Trophoblast cell (in vitro differentiated cells and primary cell): ENCODE measurements at regions not wholly inside any gene's neighbourhood (a gene's known extent, or its start where the extent isn't known, plus 50 kb on each side); places are given as distances from the start of the nearest gene placed in this dataset.

Experiments
- DNase-seq, 2 donors: peaks; one replicate each; pipeline ENCODE4 v3.0.0-alpha.2; 2016
- H2AFZ ChIP-seq: 2 replicates; pipeline ENCODE4 v1.6.1; 2013; ENCODE audit warnings: low read length, moderate library complexity, mild to moderate bottlenecking; ENCODE audit not compliant: insufficient read depth, poor library complexity
- H2AK5ac ChIP-seq: 2 replicates; pipeline ENCODE4 v1.6.1; 2013; ENCODE audit warnings: mild to moderate bottlenecking, low read length
- H2BK120ac ChIP-seq: 2 replicates; pipeline ENCODE4 v1.6.1; 2013; ENCODE audit warnings: low read length, mild to moderate bottlenecking, moderate library complexity; ENCODE audit not compliant: insufficient read depth, poor library complexity
- H2BK12ac ChIP-seq: 2 replicates; pipeline ENCODE4 v1.6.1; 2013; ENCODE audit warnings: mild to moderate bottlenecking, low read length, moderate library complexity
- H2BK5ac ChIP-seq: 2 replicates; pipeline ENCODE4 v1.6.1; 2013; ENCODE audit warnings: low read length, low read depth, moderate library complexity, mild to moderate bottlenecking; ENCODE audit not compliant: poor library complexity
- H3K14ac ChIP-seq: 2 replicates; pipeline ENCODE4 v1.6.1; 2013; ENCODE audit warnings: mild to moderate bottlenecking, low read length
- H3K18ac ChIP-seq: 2 replicates; pipeline ENCODE4 v1.6.1; 2013; ENCODE audit warnings: mild to moderate bottlenecking, low read length
- H3K23ac ChIP-seq: 2 replicates; pipeline ENCODE4 v1.6.1; 2013; ENCODE audit warnings: low read length
- H3K27ac ChIP-seq: 2 replicates; pipeline ENCODE4 v1.5.1; 2013; ENCODE audit warnings: low read depth, mild to moderate bottlenecking, inconsistent platforms, low read length, moderate library complexity
- H3K27me3 ChIP-seq: 2 replicates; pipeline ENCODE4 v1.6.1; 2013; ENCODE audit warnings: inconsistent platforms, mild to moderate bottlenecking, low read length, moderate library complexity; ENCODE audit not compliant: insufficient read depth
- H3K36me3 ChIP-seq, 2 experiments: 1 replicate in 1 of 2; 2 replicates in 1 of 2; pipeline ENCODE4 v1.6.1; 2013; ENCODE audit warnings: low read length in 2 of 2, mild to moderate bottlenecking in 2 of 2, moderate library complexity in 1 of 2; ENCODE audit not compliant: insufficient read depth in 2 of 2, control insufficient read depth in 1 of 2
- H3K4ac ChIP-seq: 2 replicates; pipeline ENCODE4 v1.6.1; 2013; ENCODE audit warnings: low read depth, mild to moderate bottlenecking, low read length, moderate library complexity
- H3K4me1 ChIP-seq, 2 experiments: 1 replicate in 1 of 2; 2 replicates in 1 of 2; pipeline ENCODE4 v1.6.1; 2013; ENCODE audit warnings: low read length in 2 of 2, mild to moderate bottlenecking in 2 of 2, moderate library complexity in 1 of 2; ENCODE audit not compliant: insufficient read depth in 2 of 2, control insufficient read depth in 1 of 2
- H3K4me2 ChIP-seq: 2 replicates; pipeline ENCODE4 v1.6.1; 2013; ENCODE audit warnings: inconsistent platforms, mild to moderate bottlenecking, low read length, moderate library complexity
- H3K4me3 ChIP-seq: 2 replicates; pipeline ENCODE4 v1.5.1; 2013; ENCODE audit warnings: mild to moderate bottlenecking, low read depth, low read length, inconsistent platforms
- H3K79me1 ChIP-seq: one replicate; pipeline ENCODE4 v1.6.1; 2013; ENCODE audit warnings: low read length
- H3K79me2 ChIP-seq: 2 replicates; pipeline ENCODE4 v1.6.1; 2013; ENCODE audit warnings: low read length, mild to moderate bottlenecking; ENCODE audit not compliant: control insufficient read depth, insufficient read depth, poor library complexity
- H3K9ac ChIP-seq: 2 replicates; pipeline ENCODE4 v1.6.1; 2013; ENCODE audit warnings: mild to moderate bottlenecking, low read length
- H3K9me3 ChIP-seq: 2 replicates; pipeline ENCODE4 v1.6.1; 2013; ENCODE audit warnings: low read depth, mild to moderate bottlenecking, control low read depth, inconsistent platforms, low read length; ENCODE audit not compliant: insufficient read depth
- H4K12ac ChIP-seq: 2 replicates; pipeline ENCODE4 v1.6.1; 2013; ENCODE audit warnings: low read depth, mild to moderate bottlenecking, low read length, moderate library complexity
- H4K8ac ChIP-seq: 2 replicates; pipeline ENCODE4 v1.6.1; 2013; ENCODE audit warnings: low read depth, mild to moderate bottlenecking, low read length, moderate library complexity
- H4K91ac ChIP-seq: one replicate; pipeline ENCODE4 v1.6.1; 2013; ENCODE audit warnings: low read depth, mild to moderate bottlenecking, low read length, moderate library complexity
- WGBS: extraction: QIAGEN DNeasy Blood & Tissue Kit; methylation state at CpG from one replicate; pipeline ENCODE4 v1.1.7; 2013; ENCODE audit warnings: missing lambda C conversion rate; ENCODE audit not compliant: insufficient read length, insufficient coverage; ENCODE audit errors: extremely low coverage; 5-methylcytosine and 5-hydroxymethylcytosine counted together

- H2BK5ac ChIP-seq = no peak overlapping the region
- H3K27ac ChIP-seq = no peak overlapping the region
- no peaks in the 10 kb centered on the region for H3K79me2 ChIP-seq
- H4K91ac ChIP-seq = no peak overlapping the region
- peaks cover 0 to 3% of the 10 kb centered on the region in 2 experiments for H3K4me1 ChIP-seq
- H2BK12ac ChIP-seq = no peak overlapping the region
- H3K4me2 ChIP-seq = no peak overlapping the region
- H2AK5ac ChIP-seq = no peak overlapping the region
- no peaks in the 10 kb centered on the region for H3K36me3 ChIP-seq
- no peak overlapping the region for H3K23ac ChIP-seq
- no peak overlapping the region for H4K8ac ChIP-seq
- H3K9ac ChIP-seq = no peak overlapping the region
- no peaks in the 10 kb centered on the region for H3K9me3 ChIP-seq
- peak; percentile 22 to 55 for DNase-seq
- no peak overlapping the region for H3K4me3 ChIP-seq
- H3K18ac ChIP-seq = no peak overlapping the region
- H3K4ac ChIP-seq = no peak overlapping the region
- no peaks in the 10 kb centered on the region for H3K27me3 ChIP-seq
- no peak overlapping the region for H4K12ac ChIP-seq
- no peaks in the 10 kb centered on the region for H3K79me1 ChIP-seq
- H3K14ac ChIP-seq = no peak overlapping the region
- no peak overlapping the region for H2AFZ ChIP-seq
- no peak overlapping the region for H2BK120ac ChIP-seq
- WGBS = no CpG with 5 or more reads among the region's 13 CpGs
Observed at GRCh38 chr12:92466391-92467305, 236.1 kb upstream of the PLEKHG7 start.

DNA sequence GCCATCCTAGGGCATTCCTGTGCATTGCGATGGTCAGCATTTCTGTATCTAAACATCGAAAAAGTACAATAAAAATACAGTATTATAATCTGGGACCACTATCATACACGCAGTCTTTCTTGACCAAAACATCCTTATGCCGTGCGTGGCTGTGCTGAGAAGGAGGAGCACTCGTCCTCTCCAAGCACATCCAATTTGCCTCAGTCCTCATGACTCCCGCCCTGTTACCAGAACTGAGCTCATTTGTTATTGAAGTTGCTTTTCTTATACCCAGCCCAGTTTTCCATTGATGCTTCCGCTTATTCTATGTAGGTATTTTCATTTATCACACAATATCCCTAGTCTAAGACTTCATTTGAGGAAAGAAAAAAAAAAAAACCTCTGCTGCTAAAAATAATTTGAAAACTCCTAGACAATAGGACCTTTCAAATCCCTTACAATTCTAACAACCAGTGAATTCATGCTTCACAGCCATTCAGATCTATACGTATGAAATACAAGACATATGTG lies 236.9 kb upstream of the PLEKHG7 start:
- Histone ChIP-seq H3K18ac (no peak overlapping the region), H2AFZ (no peak overlapping the region), H3K27ac (no peak overlapping the region), H3K23ac (no peak overlapping the region), H2BK5ac (no peak overlapping the region), H3K14ac (no peak overlapping the region), H3K27me3 (no peaks in the 10 kb centered on the region), H3K4me3 (no peak overlapping the region), H3K9ac (no peak overlapping the region), H4K8ac (no peak overlapping the region), H2AK5ac (no peak overlapping the region), H3K79me2 (no peaks in the 10 kb centered on the region), H4K12ac (no peak overlapping the region), H3K9me3 (no peaks in the 10 kb centered on the region), H3K4me1 (peaks cover 0 to 3% of the 10 kb centered on the region in 2 experiments), H3K4ac (no peak overlapping the region), H3K4me2 (no peak overlapping the region), H2BK12ac (no peak overlapping the region), H2BK120ac (no peak overlapping the region), H3K36me3 (no peaks in the 10 kb centered on the region), H3K79me1 (no peaks in the 10 kb centered on the region), H4K91ac (no peak overlapping the region)
- no peak for DNase-seq
- no CpG with 5 or more reads among the region's 9 CpGs for WGBS

- no peak overlapping the region for H3K14ac ChIP-seq
- H3K4me3 ChIP-seq = no peak overlapping the region
- no peaks in the 10 kb centered on the region for H3K9me3 ChIP-seq
- no peak overlapping the region for H3K27ac ChIP-seq
- no peak overlapping the region for H2AFZ ChIP-seq
- no peak overlapping the region for H3K23ac ChIP-seq
- H2BK12ac ChIP-seq = no peak overlapping the region
- H3K18ac ChIP-seq = no peak overlapping the region
- H4K12ac ChIP-seq = no peak overlapping the region
- no peaks in the 10 kb centered on the region for H3K36me3 ChIP-seq
- H3K79me1 ChIP-seq = no peaks in the 10 kb centered on the region
- H3K9ac ChIP-seq = no peak overlapping the region
- no peaks in the 10 kb centered on the region for H3K27me3 ChIP-seq
- no peak overlapping the region for H3K4me2 ChIP-seq
- H4K8ac ChIP-seq = no peak overlapping the region
- DNase-seq = peak; percentile 40 to 65
- no peaks in the 10 kb centered on the region for H3K79me2 ChIP-seq
- WGBS = no CpG with 5 or more reads among the region's 3 CpGs
- no peak overlapping the region for H4K91ac ChIP-seq
- H2BK120ac ChIP-seq = no peak overlapping the region
- H3K4ac ChIP-seq = no peak overlapping the region
- no peak overlapping the region for H2BK5ac ChIP-seq
- no peak overlapping the region for H2AK5ac ChIP-seq
- peaks cover 0 to 2% of the 10 kb centered on the region in 2 experiments for H3K4me1 ChIP-seq
Observed at GRCh38 chr12:92464911-92465310, 237.9 kb upstream of the PLEKHG7 start.

DNA sequence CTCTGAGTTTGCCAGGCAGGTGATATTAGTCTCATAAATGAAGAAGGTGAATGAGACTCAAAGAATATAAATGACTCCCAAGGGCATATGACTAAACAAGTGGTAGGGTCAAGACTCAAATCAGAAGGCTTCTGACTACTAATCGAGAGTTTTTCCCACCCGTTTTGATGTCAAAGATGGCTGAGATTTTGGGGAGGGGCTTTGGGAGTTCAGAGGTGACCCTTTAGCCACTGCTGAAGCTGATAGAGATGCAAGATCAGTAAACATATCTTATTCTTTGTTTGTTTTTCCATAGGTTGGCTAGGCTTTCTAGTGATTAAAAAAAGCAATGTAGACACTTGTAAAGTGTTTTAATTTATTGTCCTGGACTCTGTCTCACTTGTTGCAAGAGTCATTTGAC lies 239.6 kb upstream of the PLEKHG7 start:
- no peak overlapping the region for H3K14ac ChIP-seq
- H2BK12ac ChIP-seq = no peak overlapping the region
- no peak overlapping the region for H2BK120ac ChIP-seq
- no peak overlapping the region for H3K27ac ChIP-seq
- DNase-seq = no peak
- no peaks in the 10 kb centered on the region for H3K79me2 ChIP-seq
- no CpG with 5 or more reads among the region's 2 CpGs for WGBS
- no peak overlapping the region for H4K91ac ChIP-seq
- no peaks in the 10 kb centered on the region for H3K36me3 ChIP-seq
- H2BK5ac ChIP-seq = no peak overlapping the region
- H3K18ac ChIP-seq = no peak overlapping the region
- H3K9me3 ChIP-seq = no peaks in the 10 kb centered on the region
- no peaks in the 10 kb centered on the region for H3K79me1 ChIP-seq
- no peak overlapping the region for H3K4me3 ChIP-seq
- no peak overlapping the region for H3K23ac ChIP-seq
- H3K4me1 ChIP-seq = no peaks in the 10 kb centered on the region
- no peak overlapping the region for H2AFZ ChIP-seq
- no peak overlapping the region for H3K4me2 ChIP-seq
- H3K9ac ChIP-seq = no peak overlapping the region
- no peak overlapping the region for H4K12ac ChIP-seq
- H4K8ac ChIP-seq = no peak overlapping the region
- H3K27me3 ChIP-seq = no peaks in the 10 kb centered on the region
- no peak overlapping the region for H3K4ac ChIP-seq
- H2AK5ac ChIP-seq = no peak overlapping the region
